ENCODE measurements at regions not wholly inside any gene's neighbourhood (a gene's known extent, or its start where the extent isn't known, plus 50 kb on each side); places are given as distances from the start of the nearest gene placed in this dataset.
A peak's percentile ranks its signal among the peaks of the same experiment; 100 is the strongest.

- Histone ChIP-seq H3K27me3 (replicated peaks) (no peaks in the 10 kb centered on the region; the same call in 1 of the 2 replicates), H3K27ac (no peak overlapping the region), H3K4me3 (no peak overlapping the region), H3K4me1 (replicated peaks) (no peaks in the 10 kb centered on the region), H3K36me3 (no peaks in the 10 kb centered on the region), H3K9me3 (replicated peaks) (no peaks in the 10 kb centered on the region)
- no peak for DNase-seq (ENCODE audit: low read depth in 1 of 2, low spot score in 2 of 2)
Measured at GRCh38 chr12:47553266-47553665, 152.6 kb downstream of the RPAP3 start.

DNA sequence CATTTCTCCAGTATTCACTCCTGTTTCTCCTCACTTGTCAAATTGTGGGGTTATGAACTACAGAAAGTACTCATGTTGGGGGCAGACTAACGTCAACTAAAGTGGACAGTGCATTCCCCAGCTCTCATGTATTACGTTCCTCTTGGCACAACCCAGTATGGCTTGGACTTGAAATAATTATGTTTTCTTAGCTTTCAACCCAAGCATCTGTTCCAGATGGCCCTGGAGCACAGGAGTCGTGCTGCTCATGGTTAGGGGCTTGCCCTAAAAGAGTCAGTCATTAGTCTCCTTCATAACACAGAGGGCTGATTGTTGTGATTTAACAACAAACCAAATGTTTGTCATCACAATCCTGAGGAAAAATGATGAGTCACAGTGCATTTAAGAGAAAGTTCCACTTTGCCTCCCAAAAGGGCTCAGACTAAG is 154.4 kb downstream of the RPAP3 start:
- no peaks in the 10 kb centered on the region for H3K4me1 ChIP-seq (replicated peaks)
- no peaks in the 10 kb centered on the region for H3K36me3 ChIP-seq
- no peaks in the 10 kb centered on the region for H3K9me3 ChIP-seq (replicated peaks)
- H3K27me3 ChIP-seq (replicated peaks) = no peaks in the 10 kb centered on the region
- no peak for DNase-seq (ENCODE audit: low read depth in 1 of 2, low spot score in 2 of 2)
- H3K27ac ChIP-seq = no peak overlapping the region
- H3K4me3 ChIP-seq = no peak overlapping the region

GRCh38 chr12:47549258-47549657 is 156.6 kb downstream of the RPAP3 start:
- Histone ChIP-seq H3K27me3 (replicated peaks) (no peaks in the 10 kb centered on the region), H3K36me3 (no peaks in the 10 kb centered on the region), H3K4me3 (no peak overlapping the region), H3K27ac (no peak overlapping the region), H3K9me3 (replicated peaks) (no peaks in the 10 kb centered on the region), H3K4me1 (replicated peaks) (no peaks in the 10 kb centered on the region)
- no peak for DNase-seq (ENCODE audit: low read depth in 1 of 2, low spot score in 2 of 2)

DNA sequence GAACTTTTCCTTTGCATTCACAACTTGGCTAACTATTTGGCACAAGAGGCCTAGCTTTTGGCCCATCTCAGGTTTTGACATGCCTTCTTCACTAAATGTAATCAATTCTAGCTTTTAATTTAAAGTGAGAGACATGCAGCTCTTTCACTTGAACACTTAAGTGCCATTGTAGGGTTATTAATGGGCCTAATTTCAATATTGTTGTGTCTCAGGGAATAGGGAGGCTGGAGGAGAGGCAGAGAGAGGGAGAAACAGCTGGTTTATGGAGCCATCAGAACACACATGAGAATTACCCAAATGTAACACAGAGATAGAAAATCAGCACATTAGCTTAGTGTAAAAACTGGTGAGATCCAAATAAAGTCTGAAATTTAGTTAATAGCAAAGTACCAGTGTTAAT is 157.4 kb downstream of the RPAP3 start:
- Histone ChIP-seq H3K36me3 (no peaks in the 10 kb centered on the region), H3K27ac (no peak overlapping the region), H3K4me3 (no peak overlapping the region), H3K9me3 (replicated peaks) (no peaks in the 10 kb centered on the region), H3K27me3 (replicated peaks) (no peaks in the 10 kb centered on the region), H3K4me1 (replicated peaks) (no peaks in the 10 kb centered on the region)
- no peak for DNase-seq (ENCODE audit: low read depth in 1 of 2, low spot score in 2 of 2)

GRCh38 chr12:47547077-47547476 is 158.8 kb downstream of the RPAP3 start:
- Histone ChIP-seq H3K9me3 (replicated peaks) (no peaks in the 10 kb centered on the region), H3K4me1 (replicated peaks) (no peaks in the 10 kb centered on the region), H3K4me3 (no peak overlapping the region), H3K36me3 (no peaks in the 10 kb centered on the region), H3K27me3 (replicated peaks) (no peaks in the 10 kb centered on the region), H3K27ac (no peak overlapping the region)
- DNase-seq (ENCODE audit: low read depth in 1 of 2, low spot score in 2 of 2) = peak in 1 of 2 experiments; percentile 5

GRCh38 chr12:47545938-47546609 is 159.8 kb downstream of the RPAP3 start:
- DNase-seq (ENCODE audit: low read depth in 1 of 2, low spot score in 2 of 2) = no peak
- Histone ChIP-seq H3K27me3 (replicated peaks) (0 out of 2 replicates have a peak, but pooled peaks cover 3% of the 10 kb centered on the region), H3K4me3 (no peak overlapping the region), H3K36me3 (no peaks in the 10 kb centered on the region), H3K4me1 (replicated peaks) (no peaks in the 10 kb centered on the region), H3K9me3 (replicated peaks) (no peaks in the 10 kb centered on the region), H3K27ac (no peak overlapping the region)

- H3K9me3 ChIP-seq (replicated peaks) = no peaks in the 10 kb centered on the region
- no peaks in the 10 kb centered on the region for H3K4me1 ChIP-seq (replicated peaks)
- no peak overlapping the region for H3K4me3 ChIP-seq
- no peaks in the 10 kb centered on the region; the same call in 1 of the 2 replicates for H3K27me3 ChIP-seq (replicated peaks)
- no peaks in the 10 kb centered on the region for H3K36me3 ChIP-seq
- H3K27ac ChIP-seq = no peak overlapping the region
- no peak for DNase-seq (ENCODE audit: low read depth in 1 of 2, low spot score in 2 of 2)
Measured at GRCh38 chr12:47534695-47535094, 171.1 kb downstream of the RPAP3 start.

GRCh38 chr12:47530050-47530449 is 175.8 kb downstream of the RPAP3 start:
- Histone ChIP-seq H3K27me3 (replicated peaks) (no peaks in the 10 kb centered on the region), H3K27ac (no peak overlapping the region), H3K9me3 (replicated peaks) (no peaks in the 10 kb centered on the region), H3K36me3 (no peaks in the 10 kb centered on the region), H3K4me1 (replicated peaks) (no peaks in the 10 kb centered on the region), H3K4me3 (no peak overlapping the region)
- no peak for DNase-seq (ENCODE audit: low read depth in 1 of 2, low spot score in 2 of 2)

DNA sequence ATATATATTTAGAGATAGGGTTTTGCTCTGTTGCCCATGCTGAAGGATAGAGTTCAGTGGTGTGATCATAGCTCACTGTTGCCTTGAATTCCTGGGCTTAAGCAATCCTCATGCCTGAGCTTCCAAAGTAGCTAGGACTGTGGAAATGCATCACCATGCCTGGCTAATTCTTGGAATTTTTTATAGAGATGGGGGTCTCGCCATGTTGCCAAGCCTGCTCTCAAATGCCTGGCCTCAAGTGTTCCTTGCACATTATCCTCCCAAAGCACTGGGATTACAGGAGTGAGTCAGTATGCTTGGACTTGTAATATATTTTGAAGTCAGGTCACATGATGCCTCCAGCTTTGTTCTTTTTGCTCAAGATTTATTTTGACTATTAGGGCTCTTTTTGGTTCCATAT is 178.0 kb downstream of the RPAP3 start:
- no peak overlapping the region for H3K27ac ChIP-seq
- no peak overlapping the region for H3K4me3 ChIP-seq
- no peaks in the 10 kb centered on the region for H3K9me3 ChIP-seq (replicated peaks)
- no peaks in the 10 kb centered on the region for H3K4me1 ChIP-seq (replicated peaks)
- no peaks in the 10 kb centered on the region for H3K27me3 ChIP-seq (replicated peaks)
- H3K36me3 ChIP-seq = no peaks in the 10 kb centered on the region
- DNase-seq (ENCODE audit: low read depth in 1 of 2, low spot score in 2 of 2) = no peak

DNA sequence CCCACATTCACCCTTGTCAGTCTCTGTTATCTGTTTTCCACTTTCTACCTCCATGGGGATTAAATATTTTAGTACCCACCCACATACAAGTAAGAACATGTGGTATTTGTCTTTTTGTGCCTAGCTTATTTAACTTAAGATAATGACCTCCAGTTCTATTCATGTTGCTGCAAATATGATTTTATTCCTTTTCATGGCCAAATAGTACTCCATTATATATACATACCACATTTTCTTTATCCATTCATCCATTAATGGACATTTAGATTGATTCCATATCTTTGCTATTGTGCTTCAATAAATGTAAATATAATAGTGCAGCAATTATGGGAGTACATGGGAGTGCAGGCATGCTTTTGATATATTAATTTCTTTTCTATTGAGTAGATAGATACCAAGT is 185.8 kb downstream of the RPAP3 start:
- Histone ChIP-seq H3K9me3 (replicated peaks) (no peaks in the 10 kb centered on the region), H3K27me3 (replicated peaks) (no peaks in the 10 kb centered on the region), H3K4me3 (no peak overlapping the region), H3K4me1 (replicated peaks) (no peaks in the 10 kb centered on the region), H3K27ac (no peak overlapping the region), H3K36me3 (no peaks in the 10 kb centered on the region)
- DNase-seq (ENCODE audit: low read depth in 1 of 2, low spot score in 2 of 2) = no peak

DNA sequence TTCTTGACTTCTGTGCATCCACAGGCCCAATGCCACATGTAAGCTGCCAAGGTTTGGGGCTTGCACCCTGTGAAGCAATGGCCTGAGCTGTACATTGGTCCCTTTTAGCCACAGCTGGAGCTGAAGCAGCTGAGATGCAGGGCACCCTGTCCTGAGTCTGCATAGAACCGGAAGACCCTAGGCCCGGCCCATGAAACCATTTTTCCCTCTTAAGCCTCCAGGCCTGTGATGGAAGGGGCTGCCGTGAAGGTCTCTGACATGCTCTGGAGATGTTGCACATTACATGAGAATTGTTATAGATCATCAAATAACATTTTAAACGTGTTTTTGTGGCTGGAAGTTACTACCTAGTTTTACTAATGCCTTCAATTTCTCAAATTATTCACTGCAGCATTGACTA is 188.7 kb downstream of the RPAP3 start:
- Histone ChIP-seq H3K4me1 (replicated peaks) (no peaks in the 10 kb centered on the region), H3K27ac (no peak overlapping the region), H3K27me3 (replicated peaks) (no peaks in the 10 kb centered on the region), H3K9me3 (replicated peaks) (no peaks in the 10 kb centered on the region), H3K4me3 (no peak overlapping the region), H3K36me3 (no peaks in the 10 kb centered on the region)
- no peak for DNase-seq (ENCODE audit: low read depth in 1 of 2, low spot score in 2 of 2)

GRCh38 chr12:47509398-47509851 is 196.4 kb downstream of the RPAP3 start:
- no peak for DNase-seq (ENCODE audit: low read depth in 1 of 2, low spot score in 2 of 2)
- no peaks in the 10 kb centered on the region for H3K9me3 ChIP-seq (replicated peaks)
- no peak overlapping the region for H3K27ac ChIP-seq
- H3K36me3 ChIP-seq = no peaks in the 10 kb centered on the region
- no peaks in the 10 kb centered on the region for H3K27me3 ChIP-seq (replicated peaks)
- H3K4me1 ChIP-seq (replicated peaks) = peaks cover 13% of the 10 kb centered on the region
- no peak overlapping the region for H3K4me3 ChIP-seq

DNA sequence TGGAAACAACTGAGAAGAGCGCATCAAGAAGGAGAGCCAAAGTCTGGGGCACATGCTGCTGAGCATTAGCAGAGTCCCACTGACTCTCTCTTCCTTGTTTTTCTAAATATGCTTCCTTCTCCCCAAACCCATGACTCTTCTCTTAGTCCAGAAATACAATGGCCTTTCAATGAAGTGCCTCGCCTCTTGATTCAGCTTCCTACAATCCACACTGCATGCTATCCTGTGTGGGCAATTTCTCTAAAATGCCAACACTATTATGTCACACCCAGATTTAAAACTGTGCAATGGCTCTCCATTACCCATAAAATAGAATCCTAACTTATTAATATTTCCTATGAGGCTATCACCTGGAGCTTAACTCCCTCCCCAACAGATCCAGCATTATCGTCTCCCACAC is 198.6 kb downstream of the RPAP3 start:
- Histone ChIP-seq H3K27me3 (replicated peaks) (no peaks in the 10 kb centered on the region), H3K4me3 (no peak overlapping the region), H3K27ac (no peak overlapping the region), H3K4me1 (replicated peaks) (peaks cover 13% of the 10 kb centered on the region), H3K9me3 (replicated peaks) (no peaks in the 10 kb centered on the region), H3K36me3 (no peaks in the 10 kb centered on the region)
- no peak for DNase-seq (ENCODE audit: low read depth in 1 of 2, low spot score in 2 of 2)

- H3K9me3 ChIP-seq (replicated peaks) = no peaks in the 10 kb centered on the region
- H3K27me3 ChIP-seq (replicated peaks) = no peaks in the 10 kb centered on the region
- peak in 1 of 2 experiments; percentile 9 for DNase-seq (ENCODE audit: low read depth in 1 of 2, low spot score in 2 of 2)
- H3K4me3 ChIP-seq = no peak overlapping the region
- peak overlapping the region; percentile 44 for H3K27ac ChIP-seq
- peaks cover 13% of the 10 kb centered on the region for H3K4me1 ChIP-seq (replicated peaks)
- H3K36me3 ChIP-seq = no peaks in the 10 kb centered on the region
Measured at GRCh38 chr12:47504775-47505446, 200.9 kb downstream of the RPAP3 start.

Data from SJSA1 (cell line).